HG03159 (cell line): ENCODE measurements at regions not wholly inside any gene's neighbourhood (a gene's known extent, or its start where the extent isn't known, plus 50 kb on each side); places are given as distances from the start of the nearest gene placed in this dataset.
A peak's percentile ranks its signal among the peaks of the same experiment; 100 is the strongest.
"Not testable (repeated sequence)": the region's sequence is repeated elsewhere in the genome, so short reads cannot be mapped to it uniquely, and the experiment has no call there.

Source experiments
- ATAC-seq: cut with Tn5 transposase; IDR thresholded peaks from one replicate; pipeline ENCODE4 v1.9.1; 2021; ENCODE audit warnings: mild to moderate bottlenecking, moderate library complexity; ENCODE audit not compliant: unreplicated experiment

- ATAC-seq, result no peak
Observed at GRCh38 chr3:107217172-107217571, 160.1 kb upstream of the CCDC54 start.

GRCh38 chr3:107218864-107219269, 158.4 kb upstream of the CCDC54 start:
- ATAC-seq, result no peak

GRCh38 chr3:107220538-107220937, 156.7 kb upstream of the CCDC54 start:
- ATAC-seq, result no peak

- no peak for ATAC-seq
Observed at GRCh38 chr3:107221856-107222255, 155.4 kb upstream of the CCDC54 start.

DNA sequence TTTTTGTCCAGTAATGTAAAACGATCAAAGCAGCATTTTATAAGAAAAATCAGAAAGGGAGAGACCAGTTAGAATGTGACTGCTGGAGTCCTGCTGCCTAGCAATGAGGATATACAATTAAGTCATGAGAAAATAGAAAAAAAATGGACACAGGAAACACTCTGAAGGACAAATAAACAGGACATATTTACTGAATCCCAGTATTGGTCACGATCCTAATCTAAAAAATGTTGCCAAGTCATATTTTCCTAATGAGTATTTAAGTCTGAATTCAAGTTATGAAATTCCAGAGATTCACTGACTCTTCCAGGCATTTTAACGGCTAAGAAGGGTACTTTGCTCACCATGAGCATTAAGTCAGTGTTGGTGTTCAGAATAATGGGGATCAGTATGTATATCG, 154.3 kb upstream of the CCDC54 start:
- ATAC-seq, result no peak

DNA sequence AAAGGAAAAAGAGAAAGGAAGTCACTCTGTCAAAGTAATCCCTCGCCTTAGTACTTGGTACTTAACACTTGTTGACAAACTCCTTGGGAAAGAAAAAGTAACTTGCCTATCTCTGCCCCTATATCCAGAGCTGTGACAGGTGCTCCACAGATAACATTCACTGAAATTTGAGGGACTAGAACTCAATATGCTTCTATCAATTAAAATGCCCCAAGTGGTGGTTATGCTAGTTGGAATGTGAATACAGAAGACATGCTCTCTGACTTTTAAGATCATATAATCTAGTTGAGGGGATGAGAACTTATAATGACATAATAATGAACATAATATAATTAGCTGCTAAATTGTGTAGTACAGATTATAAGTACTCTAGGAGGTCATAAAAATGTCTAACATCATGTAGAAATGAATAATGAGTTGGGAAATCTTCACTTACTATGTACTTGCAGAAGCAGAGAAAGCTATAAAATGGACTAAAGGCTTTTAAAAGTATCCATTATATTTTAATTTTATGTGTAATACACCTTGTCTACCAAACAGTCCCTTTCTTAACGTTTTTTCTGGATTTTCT, 153.1 kb upstream of the CCDC54 start:
- no peak for ATAC-seq

GRCh38 chr3:107227091-107227490, 150.1 kb upstream of the CCDC54 start:
- no peak for ATAC-seq

GRCh38 chr3:107233877-107234276, 143.4 kb upstream of the CCDC54 start:
- ATAC-seq, result not testable (repeated sequence)

DNA sequence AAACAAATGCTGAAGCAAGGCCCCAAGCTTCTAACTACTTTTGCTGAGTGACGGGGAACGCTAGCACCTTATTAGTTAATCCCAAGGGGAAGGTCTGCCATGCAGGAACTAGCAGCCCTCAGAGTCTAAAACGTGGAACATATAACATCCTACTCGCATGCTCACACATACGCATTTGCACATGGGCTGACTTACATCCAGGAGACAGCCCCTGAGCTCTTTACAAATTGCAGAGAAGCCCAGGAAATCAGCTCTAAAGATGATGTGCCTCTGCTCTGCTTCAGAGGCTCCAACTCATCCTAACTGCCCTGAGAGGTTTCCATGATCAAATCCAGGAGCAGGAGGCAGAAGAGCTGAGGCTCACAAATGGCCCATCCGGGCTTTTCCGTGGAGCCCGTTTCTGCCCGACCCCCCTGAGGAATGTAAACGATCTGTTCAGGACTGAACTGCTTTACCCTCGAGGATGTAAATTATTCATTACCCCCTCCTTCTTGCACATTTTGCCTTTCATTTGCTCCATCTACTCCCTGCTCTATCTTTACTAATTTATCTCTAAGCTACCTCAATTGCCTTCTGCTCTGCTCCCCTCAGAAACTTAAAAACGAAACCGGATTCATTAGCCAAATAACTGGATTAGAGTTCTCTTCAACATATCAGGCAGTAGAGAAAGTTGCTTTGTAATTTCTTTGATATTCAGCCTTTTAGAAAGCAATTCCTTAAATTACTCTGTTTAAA, 141.9 kb upstream of the CCDC54 start:
- peak; percentile 8 for ATAC-seq

DNA sequence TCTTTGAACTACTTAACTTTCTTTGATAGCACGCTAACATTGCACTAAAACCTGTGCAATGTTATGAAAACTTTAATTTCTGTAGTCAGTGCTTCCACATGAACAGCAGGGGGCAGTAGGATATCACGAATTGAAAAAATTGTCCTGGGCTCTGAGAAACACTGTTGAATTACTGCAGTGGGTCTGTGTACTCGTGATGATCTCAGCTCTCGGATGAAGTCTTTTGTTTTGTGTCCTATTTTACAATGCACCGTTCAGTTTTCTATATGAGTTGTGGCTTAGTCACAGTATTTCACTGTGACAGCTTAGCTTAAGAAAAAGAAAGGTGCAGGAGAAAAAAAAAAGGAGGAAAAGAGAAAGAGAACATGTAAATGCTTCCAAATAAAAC, 141.3 kb upstream of the CCDC54 start:
- peak; percentile 67 for ATAC-seq

GRCh38 chr3:107236655-107237337, 140.4 kb upstream of the CCDC54 start:
- no peak for ATAC-seq

GRCh38 chr3:107238787-107239186, 138.5 kb upstream of the CCDC54 start:
- ATAC-seq, result no peak

GRCh38 chr3:107239703-107240102, 137.5 kb upstream of the CCDC54 start:
- no peak for ATAC-seq

- peak; percentile 86 for ATAC-seq
Observed at GRCh38 chr3:107240183-107241091, 136.8 kb upstream of the CCDC54 start.

GRCh38 chr3:107241217-107241616, 136.0 kb upstream of the CCDC54 start:
- peak; percentile 64 for ATAC-seq

- ATAC-seq, result no peak
Observed at GRCh38 chr3:107242579-107242978, 134.7 kb upstream of the CCDC54 start.

GRCh38 chr3:107247116-107247515, 130.1 kb upstream of the CCDC54 start:
- ATAC-seq, result no peak

GRCh38 chr3:107249132-107249531, 128.1 kb upstream of the CCDC54 start:
- ATAC-seq, result no peak

DNA sequence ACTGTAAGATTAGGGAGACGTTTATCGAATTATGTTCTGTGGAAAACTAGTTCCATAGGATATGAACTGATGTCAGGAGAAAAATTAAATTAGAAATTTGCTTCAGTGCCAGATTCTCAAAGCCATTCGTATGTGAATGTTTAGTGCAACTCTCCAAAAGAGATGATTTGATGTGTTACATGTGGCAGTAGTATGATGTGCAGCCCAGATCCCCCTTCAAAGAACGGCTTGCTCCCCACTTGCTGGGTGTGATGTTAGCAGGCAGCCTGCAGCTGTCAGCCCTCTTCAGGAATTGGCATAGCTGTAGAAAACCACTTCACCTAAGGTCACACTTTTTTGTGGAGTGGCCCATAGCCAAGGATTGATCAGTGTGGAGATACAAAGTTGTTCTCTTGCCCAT, 127.0 kb upstream of the CCDC54 start:
- no peak for ATAC-seq

GRCh38 chr3:107251819-107252218, 125.4 kb upstream of the CCDC54 start:
- no peak for ATAC-seq

GRCh38 chr3:107256963-107257362, 120.3 kb upstream of the CCDC54 start:
- no peak for ATAC-seq
